ENCODE measurements at regions not wholly inside any gene's neighbourhood (a gene's known extent, or its start where the extent isn't known, plus 50 kb on each side); places are given as distances from the start of the nearest gene placed in this dataset.

GRCh38 chr11:30740091-30740490, 153.9 kb upstream of the MPPED2 start:
- DNase-seq = no peak

- DNase-seq = no peak
Observed at GRCh38 chr11:30735946-30736345, 149.8 kb upstream of the MPPED2 start.

GRCh38 chr11:30733748-30734147, 147.6 kb upstream of the MPPED2 start:
- DNase-seq = no peak

GRCh38 chr11:30730011-30730410, 143.9 kb upstream of the MPPED2 start:
- DNase-seq = no peak

GRCh38 chr11:30729187-30729713, 143.1 kb upstream of the MPPED2 start:
- DNase-seq = no peak

GRCh38 chr11:30725645-30726195, 139.6 kb upstream of the MPPED2 start:
- no peak for DNase-seq

- DNase-seq = no peak
Observed at GRCh38 chr11:30724274-30724673, 138.1 kb upstream of the MPPED2 start.

GRCh38 chr11:30719371-30719770, 133.2 kb upstream of the MPPED2 start:
- no peak for DNase-seq

- DNase-seq = peak in 1 of 3 donors; percentile 46
Observed at GRCh38 chr11:30717641-30718040, 131.5 kb upstream of the MPPED2 start.

- DNase-seq = peak in 1 of 3 donors; percentile 62
Observed at GRCh38 chr11:30717009-30717408, 130.9 kb upstream of the MPPED2 start.

GRCh38 chr11:30712749-30713148, 126.6 kb upstream of the MPPED2 start:
- no peak for DNase-seq

- no peak for DNase-seq
Observed at GRCh38 chr11:30710221-30710620, 124.1 kb upstream of the MPPED2 start.

GRCh38 chr11:30707110-30707509, 121.0 kb upstream of the MPPED2 start:
- DNase-seq = no peak

GRCh38 chr11:30705913-30706675, 119.9 kb upstream of the MPPED2 start:
- DNase-seq = peak in 2 of 3 donors; percentile 34 to 79

- DNase-seq = no peak
Observed at GRCh38 chr11:30698425-30698824, 112.3 kb upstream of the MPPED2 start.

- DNase-seq = no peak
Observed at GRCh38 chr11:30697032-30697431, 110.9 kb upstream of the MPPED2 start.

- DNase-seq = no peak
Observed at GRCh38 chr11:30684772-30685171, 98.6 kb upstream of the MPPED2 start.

- DNase-seq = no peak
Observed at GRCh38 chr11:30683176-30683575, 97.0 kb upstream of the MPPED2 start.

GRCh38 chr11:30666817-30667216, 80.7 kb upstream of the MPPED2 start:
- DNase-seq = no peak

- no peak for DNase-seq
Observed at GRCh38 chr11:30665067-30665466, 78.9 kb upstream of the MPPED2 start.

GRCh38 chr11:30653606-30654005, 67.5 kb upstream of the MPPED2 start:
- DNase-seq = no peak

GRCh38 chr11:30652801-30653200, 66.6 kb upstream of the MPPED2 start:
- peak in 1 of 3 donors; percentile 17 for DNase-seq

GRCh38 chr11:30650266-30650665, 64.1 kb upstream of the MPPED2 start:
- DNase-seq = no peak

All from muscle of back (tissue), 3 donors.